CD4-positive, alpha-beta T cell treated with Interferon gamma for 1 hour (primary cell): ENCODE measurements at regions not wholly inside any gene's neighbourhood (a gene's known extent, or its start where the extent isn't known, plus 50 kb on each side); places are given as distances from the start of the nearest gene placed in this dataset.
A peak's percentile ranks its signal among the peaks of the same experiment; 100 is the strongest.

Source experiments
- DNase-seq: peaks from one replicate; pipeline ENCODE4 v3.0.0-alpha.2; 2020

- DNase-seq, result no peak
These were observed 61.3 kb upstream of the RNF38 start for GRCh38 chr9:36461323-36461722.

GRCh38 chr9:36458430-36458915 lies 58.4 kb upstream of the RNF38 start:
- DNase-seq, result peak; percentile 69

DNA sequence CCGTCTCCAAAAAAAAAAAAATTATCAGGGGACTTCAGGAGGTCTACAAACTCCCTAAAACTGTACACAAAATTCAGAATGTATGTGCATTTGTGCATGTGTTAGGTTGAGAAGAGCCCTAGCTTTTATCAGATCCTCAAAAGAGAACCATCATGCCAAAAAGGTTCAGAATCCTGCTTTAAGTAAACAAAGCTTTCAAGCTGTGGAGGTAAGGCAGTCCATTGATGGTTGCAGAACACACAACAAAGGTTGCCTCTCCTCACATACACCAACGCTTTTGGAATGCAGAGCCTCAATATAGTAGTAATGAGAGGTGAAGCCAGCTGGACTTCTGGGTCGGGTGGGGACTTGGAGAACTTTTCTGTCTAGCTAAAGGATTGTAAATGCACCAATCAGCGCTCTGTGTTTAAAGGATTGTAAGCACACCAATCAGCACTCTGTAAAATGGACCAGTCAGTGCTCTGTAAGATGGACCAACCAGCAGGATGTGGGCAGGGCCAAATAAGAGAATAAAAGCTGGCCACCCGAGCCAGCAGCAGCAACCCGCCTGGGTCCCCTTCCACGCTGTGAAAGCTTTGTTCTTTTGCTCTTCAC lies 57.9 kb upstream of the RNF38 start:
- no peak for DNase-seq

GRCh38 chr9:36456480-36457065 lies 56.5 kb upstream of the RNF38 start:
- no peak for DNase-seq

DNA sequence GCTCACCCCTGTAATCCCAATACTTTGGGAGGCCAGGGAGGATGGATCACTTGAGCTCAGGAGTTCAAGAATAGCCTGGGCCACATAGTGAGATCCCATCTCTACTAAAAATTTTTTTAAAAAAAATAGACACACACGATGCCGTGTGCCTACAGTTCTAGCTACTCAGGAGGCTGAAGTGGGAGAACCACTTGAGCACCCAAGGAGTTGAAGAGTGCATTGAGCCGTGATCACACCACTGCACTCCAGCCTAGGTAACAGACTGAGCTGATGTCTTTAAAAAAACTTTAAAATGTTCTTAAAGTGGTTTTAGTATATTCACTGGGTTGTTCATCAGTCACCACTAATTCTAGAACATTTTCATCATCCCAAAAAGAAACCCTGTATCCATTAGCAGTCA lies 51.9 kb upstream of the RNF38 start:
- no peak for DNase-seq

GRCh38 chr9:36450110-36450732 lies 50.2 kb upstream of the RNF38 start:
- DNase-seq, result no peak
